Smooth muscle cell (in vitro differentiated cells): ENCODE measurements at regions not wholly inside any gene's neighbourhood (a gene's known extent, or its start where the extent isn't known, plus 50 kb on each side); places are given as distances from the start of the nearest gene placed in this dataset.
A peak's percentile ranks its signal among the peaks of the same experiment; 100 is the strongest.

Source experiments
- DNase-seq: peaks from one replicate; lab custom pipeline; 2025; ENCODE audit not compliant: unreplicated experiment; lab: John Stamatoyannopoulos, UW
- H2AFZ ChIP-seq: fragments of 200-600 bp; sonication (generic); 2 replicates; pipeline ENCODE4 v1.6.0; 2016; ENCODE audit warnings: antibody characterized with exemption, low read depth, mild to moderate bottlenecking
- H3F3A ChIP-seq: fragments of 200-600 bp; sonication (generic); 2 replicates; pipeline ENCODE4 v1.6.0; 2017; ENCODE audit warnings: antibody characterized with exemption, low read depth
- H3K27ac ChIP-seq: fragments of 200-600 bp; sonication (generic); 2 replicates; pipeline ENCODE4 v1.5.1; 2016; ENCODE audit warnings: low read depth, mild to moderate bottlenecking
- H3K27me3 ChIP-seq: fragments of 200-600 bp; sonication (generic); 2 replicates; pipeline ENCODE4 v1.6.1; 2016; ENCODE audit warnings: low read depth, mild to moderate bottlenecking
- H3K36me3 ChIP-seq: fragments of 200-600 bp; sonication (generic); 2 replicates; pipeline ENCODE4 v1.5.1; 2016; ENCODE audit warnings: low read depth
- H3K4me1 ChIP-seq: fragments of 200-600 bp; sonication (generic); 2 replicates; pipeline ENCODE4 v1.5.1; 2016; ENCODE audit warnings: low read depth
- H3K4me2 ChIP-seq: fragments of 200-600 bp; sonication (generic); 2 replicates; pipeline ENCODE4 v1.6.0; 2016; ENCODE audit warnings: mild to moderate bottlenecking
- H3K4me3 ChIP-seq: fragments of 200-600 bp; sonication (generic); 2 replicates; pipeline ENCODE4 v1.5.1; 2016; ENCODE audit warnings: mild to moderate bottlenecking
- H3K79me2 ChIP-seq: fragments of 200-600 bp; sonication (generic); 2 replicates; pipeline ENCODE4 v1.6.0; 2016; ENCODE audit warnings: low read depth, mild to moderate bottlenecking
- H3K9ac ChIP-seq: fragments of 200-600 bp; sonication (generic); 2 replicates; pipeline ENCODE4 v1.6.0; 2016; ENCODE audit warnings: low read depth
- H3K9me3 ChIP-seq: fragments of 200-600 bp; sonication (generic); replicated peaks from 2 replicates; pipeline ENCODE4 v1.5.1; 2016; ENCODE audit warnings: low read depth
- H4K20me1 ChIP-seq: fragments of 200-600 bp; sonication (generic); 2 replicates; pipeline ENCODE4 v1.6.0; 2016; ENCODE audit warnings: low read depth
- CTCF ChIP-seq: fragments of 200-600 bp; sonication (generic); IDR thresholded peaks from 2 replicates; pipeline ENCODE4 v1.5.1; 2017; ENCODE audit warnings: borderline replicate concordance, mild to moderate bottlenecking, antibody characterized with exemption; ENCODE audit not compliant: insufficient read depth, poor library complexity, severe bottlenecking
- WGBS: methylation state at CpG from one replicate; pipeline ENCODE4 v1.1.7; 2016; ENCODE audit warnings: low lambda C conversion rate; 5-methylcytosine and 5-hydroxymethylcytosine counted together

DNA sequence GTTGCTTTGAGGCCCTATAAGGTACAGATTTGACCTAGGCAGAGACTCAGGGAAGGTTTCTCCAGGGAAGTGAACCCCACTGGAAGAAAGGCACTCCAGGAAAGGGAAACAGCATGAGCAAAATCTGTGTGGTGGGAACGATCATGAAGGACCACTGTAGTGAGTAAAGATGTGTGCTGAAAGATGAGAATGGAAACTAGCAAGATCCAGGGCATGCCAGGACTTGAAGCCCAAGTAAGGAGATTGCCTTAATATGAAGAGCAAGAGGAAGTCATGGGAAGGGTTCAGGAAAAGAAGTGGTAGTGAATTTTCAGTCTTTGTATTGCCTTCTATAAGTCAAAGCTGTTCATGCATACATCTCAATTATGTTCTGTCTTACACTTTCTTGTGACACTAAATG is 55.2 kb upstream of the SLIT3 start:
- Histone ChIP-seq H3K9ac (no peak overlapping the region), H3K4me2 (no peak overlapping the region), H3K36me3 (no peaks in the 10 kb centered on the region), H3K9me3 (no peaks in the 10 kb centered on the region), H3F3A (no peaks in the 10 kb centered on the region), H3K27ac (no peak overlapping the region), H2AFZ (no peak overlapping the region), H3K4me3 (no peak overlapping the region), H3K4me1 (no peaks in the 10 kb centered on the region), H3K27me3 (no peaks in the 10 kb centered on the region), H4K20me1 (no peaks in the 10 kb centered on the region), H3K79me2 (no peaks in the 10 kb centered on the region)
- TF ChIP-seq CTCF: no peak
- DNase-seq: no peak
- WGBS: 95% methylated on average over 1 of the region's 1 CpG

- DNase-seq: no peak
- H4K20me1 ChIP-seq: no peaks in the 10 kb centered on the region
- H3K9ac ChIP-seq: no peak overlapping the region
- H3K27me3 ChIP-seq: no peaks in the 10 kb centered on the region
- no peak overlapping the region for H2AFZ ChIP-seq
- no peaks in the 10 kb centered on the region for H3K36me3 ChIP-seq
- peaks cover 4% of the 10 kb centered on the region for H3F3A ChIP-seq
- peaks cover 4% of the 10 kb centered on the region for H3K4me1 ChIP-seq
- TF ChIP-seq CTCF: no peak
- peak overlapping the region; percentile 56 for H3K27ac ChIP-seq
- WGBS: 77% methylated on average over 2 of the region's 2 CpGs
- no peaks in the 10 kb centered on the region for H3K9me3 ChIP-seq
- no peak overlapping the region for H3K4me3 ChIP-seq
- no peaks in the 10 kb centered on the region for H3K79me2 ChIP-seq
- no peak overlapping the region for H3K4me2 ChIP-seq
These were observed 54.0 kb upstream of the SLIT3 start for GRCh38 chr5:169354921-169355320.

GRCh38 chr5:169354263-169354662 is 53.3 kb upstream of the SLIT3 start:
- Histone ChIP-seq H3K4me2 (no peak overlapping the region), H3K27ac (peak overlapping the region; percentile 56), H3K36me3 (no peaks in the 10 kb centered on the region), H3K9ac (no peak overlapping the region), H3K4me1 (peaks cover 4% of the 10 kb centered on the region), H2AFZ (no peak overlapping the region), H3K27me3 (no peaks in the 10 kb centered on the region), H3K4me3 (no peak overlapping the region), H3K79me2 (no peaks in the 10 kb centered on the region), H3F3A (peaks cover 8% of the 10 kb centered on the region), H4K20me1 (no peaks in the 10 kb centered on the region), H3K9me3 (no peaks in the 10 kb centered on the region)
- no peak for TF ChIP-seq CTCF
- 18% methylated on average over 1 of the region's 1 CpG for WGBS
- no peak for DNase-seq

GRCh38 chr5:169352901-169353300 is 52.0 kb upstream of the SLIT3 start:
- WGBS: 96% methylated on average over 7 of the region's 7 CpGs
- Histone ChIP-seq H3K4me3 (no peak overlapping the region), H3K4me1 (peaks cover 4% of the 10 kb centered on the region), H3F3A (peaks cover 8% of the 10 kb centered on the region), H3K27me3 (no peaks in the 10 kb centered on the region), H2AFZ (no peak overlapping the region), H3K9ac (no peak overlapping the region), H3K9me3 (no peaks in the 10 kb centered on the region), H3K27ac (no peak overlapping the region), H3K36me3 (no peaks in the 10 kb centered on the region), H3K4me2 (no peak overlapping the region), H4K20me1 (no peaks in the 10 kb centered on the region), H3K79me2 (no peaks in the 10 kb centered on the region)
- no peak for DNase-seq
- no peak for TF ChIP-seq CTCF
